ENCODE measurements at regions not wholly inside any gene's neighbourhood (a gene's known extent, or its start where the extent isn't known, plus 50 kb on each side); places are given as distances from the start of the nearest gene placed in this dataset.

DNA sequence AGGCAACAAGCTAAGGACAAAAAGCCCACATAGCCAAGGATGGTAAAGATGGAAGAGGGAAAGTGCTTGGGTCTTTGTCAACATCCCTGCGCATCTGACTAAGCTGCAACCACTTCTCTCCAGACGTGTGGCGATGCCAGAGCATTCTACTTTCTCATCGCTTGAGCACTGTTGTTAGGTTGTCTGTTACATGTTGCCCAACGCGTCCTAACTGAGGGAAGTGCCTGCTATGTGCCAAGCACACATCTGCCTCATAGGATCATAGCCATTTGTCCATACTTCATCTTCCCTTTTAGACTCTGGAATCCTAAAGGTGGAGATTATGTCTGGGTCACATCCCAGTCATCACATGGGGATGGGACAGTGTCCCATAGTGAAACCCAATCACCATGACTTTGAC, 464.9 kb downstream of the MATN1 start:
- DNase-seq (ENCODE audit: low read depth in 1 of 2, low spot score in 1 of 2), result no peak
- in situ Hi-C loops (cut with HindIII; ENCODE audit: low pct_unique_long_range_greater_than_20kb, low sequenced_read_pairs), result no loop called here
- TF ChIP-seq JUND (IDR thresholded peaks at IDR 0.05; ENCODE audit: low read depth), result no peak

DNA sequence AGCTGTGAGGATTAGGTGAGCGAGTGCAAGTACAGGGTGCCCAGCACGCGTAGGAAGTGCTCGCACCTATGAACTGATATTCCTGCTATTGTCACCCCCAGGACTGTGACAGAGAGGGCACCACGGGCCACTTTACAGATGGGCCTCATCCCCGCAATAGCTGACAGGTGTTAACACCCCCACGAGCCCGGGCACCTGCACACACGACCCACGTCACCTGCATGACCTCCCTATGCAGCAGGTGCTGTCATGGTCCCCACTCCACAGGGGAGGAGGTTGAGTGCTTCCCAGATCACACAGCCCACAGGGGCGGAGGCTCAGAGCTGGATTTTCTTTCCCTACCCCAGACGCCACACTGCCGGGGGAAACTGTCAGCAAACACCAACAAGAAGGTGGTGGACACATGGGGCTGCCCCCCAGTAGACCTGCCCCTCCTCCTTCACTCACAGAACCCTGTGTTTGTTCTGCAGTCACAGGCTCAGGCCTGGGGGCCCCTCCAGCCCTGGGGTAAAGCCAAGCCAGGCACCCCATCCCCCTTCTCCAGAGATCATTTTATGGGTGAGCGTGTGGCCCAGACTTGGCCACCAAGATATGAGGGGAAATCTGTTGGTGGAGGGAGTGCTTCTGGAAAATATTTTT, 465.5 kb downstream of the MATN1 start:
- no peak for TF ChIP-seq JUND (IDR thresholded peaks at IDR 0.05; ENCODE audit: low read depth)
- DNase-seq (ENCODE audit: low read depth in 1 of 2, low spot score in 1 of 2), result no peak
- in situ Hi-C loops (cut with HindIII; ENCODE audit: low pct_unique_long_range_greater_than_20kb, low sequenced_read_pairs), result no loop called here

DNA sequence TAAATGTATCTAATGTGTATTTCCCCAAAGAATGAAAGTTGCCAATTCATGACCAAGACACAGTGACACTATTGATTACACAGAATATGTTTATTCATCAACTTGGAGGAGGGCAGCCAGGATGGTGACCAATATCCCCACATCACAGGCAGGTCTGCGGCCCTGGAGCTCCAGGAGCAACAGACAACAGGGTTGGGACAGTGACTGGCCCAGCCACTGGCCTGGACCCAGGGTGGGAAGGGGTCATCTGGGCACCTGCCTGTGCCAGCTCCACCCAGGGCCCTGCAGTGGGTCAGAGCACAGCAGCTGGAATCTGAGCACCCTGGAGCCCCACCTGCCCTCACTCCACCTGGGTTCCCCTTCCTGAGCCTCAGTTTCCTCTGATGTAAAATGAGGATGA, 466.1 kb downstream of the MATN1 start:
- TF ChIP-seq JUND (IDR thresholded peaks at IDR 0.05; ENCODE audit: low read depth), result no peak
- no peak for DNase-seq (ENCODE audit: low read depth in 1 of 2, low spot score in 1 of 2)
- in situ Hi-C loops (cut with HindIII; ENCODE audit: low pct_unique_long_range_greater_than_20kb, low sequenced_read_pairs), result no loop called here

DNA sequence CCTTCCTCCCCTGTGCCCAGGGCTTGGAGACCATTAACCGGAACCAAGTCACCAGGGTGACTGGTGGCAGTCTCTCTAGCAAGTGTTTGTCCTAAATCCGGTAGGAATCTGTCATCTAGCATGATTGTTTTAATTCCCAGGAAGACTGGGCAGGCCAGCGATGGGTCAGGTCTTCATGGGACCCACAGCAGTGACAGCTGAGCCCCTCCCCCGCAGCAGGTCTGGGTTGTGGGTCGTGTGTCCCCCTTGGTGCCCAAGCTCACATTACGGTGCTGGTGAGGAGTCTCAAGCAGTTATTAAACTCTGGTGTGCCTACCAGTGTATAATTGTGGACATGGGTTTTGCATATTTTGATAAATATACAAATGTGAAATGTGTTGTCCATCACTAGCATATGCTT, 466.5 kb downstream of the MATN1 start:
- in situ Hi-C loops (cut with HindIII; ENCODE audit: low pct_unique_long_range_greater_than_20kb, low sequenced_read_pairs), result no loop called here
- no peak for DNase-seq (ENCODE audit: low read depth in 1 of 2, low spot score in 1 of 2)
- no peak for TF ChIP-seq JUND (IDR thresholded peaks at IDR 0.05; ENCODE audit: low read depth)

DNA sequence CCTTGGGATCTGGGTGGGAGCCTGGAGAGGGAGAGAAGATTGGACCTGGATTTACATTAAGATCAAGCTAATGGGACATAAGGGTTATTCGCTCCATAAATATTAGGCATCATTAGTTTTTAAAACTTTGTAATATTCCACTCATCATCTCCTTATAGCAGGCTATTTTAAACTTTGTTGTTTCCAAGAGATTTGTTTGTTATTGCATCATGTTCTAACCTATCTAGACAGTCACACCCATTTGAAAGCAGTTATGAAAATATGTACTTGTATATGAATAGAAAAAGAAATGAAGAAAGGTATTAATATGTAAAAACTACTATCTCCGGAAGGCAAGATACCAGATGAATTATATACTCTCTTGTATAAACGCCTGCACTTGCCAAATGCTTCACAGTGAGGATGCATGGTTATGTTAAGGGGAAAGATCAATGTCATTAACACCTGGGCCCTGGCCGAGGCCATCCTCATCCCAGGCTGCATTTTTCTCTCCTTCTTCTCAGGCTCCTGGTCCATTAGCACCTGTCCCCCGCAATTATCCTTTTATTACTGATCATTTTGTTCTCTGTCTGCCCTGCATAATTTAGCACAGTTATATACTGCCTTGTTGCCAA, 468.2 kb downstream of the MATN1 start:
- in situ Hi-C loops (cut with HindIII; ENCODE audit: low pct_unique_long_range_greater_than_20kb, low sequenced_read_pairs), result no loop called here
- no peak for TF ChIP-seq JUND (IDR thresholded peaks at IDR 0.05; ENCODE audit: low read depth)
- DNase-seq (ENCODE audit: low read depth in 1 of 2, low spot score in 1 of 2), result no peak

DNA sequence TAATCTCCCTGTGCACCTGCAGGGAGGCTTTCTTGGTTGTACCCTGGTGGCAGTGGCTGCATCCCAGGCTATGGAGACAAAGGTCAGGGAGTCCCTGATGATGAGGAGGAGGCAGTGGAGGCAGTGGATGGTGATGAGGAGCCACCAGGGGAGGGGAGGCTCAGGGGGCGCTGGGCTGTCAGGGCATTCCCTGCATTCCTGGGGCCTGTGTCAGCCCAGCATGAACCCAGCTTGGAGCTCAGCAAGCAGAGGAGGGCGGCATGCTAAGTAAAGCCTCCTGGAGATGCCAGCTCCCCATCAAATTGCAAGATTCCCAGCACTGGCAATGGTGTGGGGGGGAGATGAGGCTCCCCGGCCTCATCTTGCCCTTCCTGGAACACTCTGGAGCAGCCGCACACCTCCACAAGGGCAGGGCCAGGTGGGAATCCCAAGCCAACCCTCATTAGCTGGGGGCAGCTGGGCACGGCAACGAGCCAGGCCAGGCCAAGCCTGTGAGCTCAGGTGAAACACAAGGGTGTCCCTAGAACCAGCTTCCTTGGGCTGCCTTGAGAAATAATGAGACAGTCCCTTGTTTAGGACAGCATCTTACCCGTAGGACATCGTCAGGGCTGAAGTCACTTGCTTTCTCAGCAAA, 469.5 kb downstream of the MATN1 start:
- no peak for DNase-seq (ENCODE audit: low read depth in 1 of 2, low spot score in 1 of 2)
- no peak for TF ChIP-seq JUND (IDR thresholded peaks at IDR 0.05; ENCODE audit: low read depth)
- in situ Hi-C loops (cut with HindIII; ENCODE audit: low pct_unique_long_range_greater_than_20kb, low sequenced_read_pairs), result no loop called here

DNA sequence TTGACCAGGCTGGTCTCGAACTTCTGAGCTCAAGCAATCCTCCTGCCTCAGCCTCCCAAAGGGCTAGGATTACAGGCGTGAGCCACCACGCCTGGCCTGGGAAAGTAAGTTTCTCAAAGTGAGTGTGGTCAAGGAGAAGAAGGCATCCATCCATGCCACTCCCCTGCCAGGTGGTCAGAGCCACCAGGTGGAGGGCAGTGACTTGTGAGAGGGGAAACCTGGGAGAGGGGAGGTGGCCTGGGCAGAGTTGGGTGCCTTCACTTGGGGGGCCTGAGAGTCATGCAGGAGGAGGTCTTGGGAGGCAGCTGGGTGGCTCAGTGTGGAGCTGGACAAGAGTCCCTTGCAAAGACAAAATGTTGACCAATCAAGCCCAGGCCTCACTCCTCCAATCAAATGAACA, 470.0 kb downstream of the MATN1 start:
- DNase-seq (ENCODE audit: low read depth in 1 of 2, low spot score in 1 of 2), result no peak
- in situ Hi-C loops (cut with HindIII; ENCODE audit: low pct_unique_long_range_greater_than_20kb, low sequenced_read_pairs), result no loop called here
- no peak for TF ChIP-seq JUND (IDR thresholded peaks at IDR 0.05; ENCODE audit: low read depth)

DNA sequence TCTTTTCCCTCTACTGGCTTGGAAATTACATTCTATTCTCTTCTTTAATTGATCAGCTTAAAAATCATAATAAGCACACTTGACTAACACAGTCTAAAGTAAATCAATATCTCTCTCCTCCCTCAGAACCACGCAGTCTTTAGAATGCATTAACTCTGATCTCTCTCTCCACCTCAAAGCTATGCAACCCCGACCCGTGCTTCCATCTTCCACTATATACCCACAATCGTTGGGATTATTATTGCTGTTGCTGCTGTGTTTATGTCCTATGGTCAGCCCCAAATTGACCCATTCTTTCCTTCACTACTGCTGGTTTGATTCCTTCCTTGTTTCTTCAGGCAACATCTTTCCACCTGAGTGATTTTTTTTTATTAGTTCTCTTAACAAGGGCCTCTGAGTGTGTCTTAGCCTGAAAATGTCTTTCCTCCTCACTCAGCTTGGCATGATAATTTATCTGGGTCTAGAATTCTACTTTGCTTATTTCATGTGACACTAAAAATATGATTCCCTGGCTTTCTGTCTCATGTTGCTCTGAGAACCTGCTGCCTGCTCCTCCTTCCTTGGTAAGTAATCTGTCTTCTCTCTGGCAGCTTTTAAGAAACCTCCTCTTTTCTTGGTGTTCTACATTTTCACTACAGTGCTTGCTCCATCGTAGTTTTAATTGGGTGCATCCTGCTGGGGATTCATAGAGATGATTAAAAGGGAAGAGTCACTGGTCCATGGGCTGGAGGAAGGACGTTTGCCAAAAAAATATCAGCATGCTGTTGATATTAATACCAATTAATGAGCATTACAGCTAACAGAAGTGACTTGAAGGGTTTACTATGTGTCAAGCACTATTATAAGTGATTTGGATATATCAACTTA, 472.2 kb downstream of the MATN1 start:
- TF ChIP-seq JUND (IDR thresholded peaks at IDR 0.05; ENCODE audit: low read depth), result no peak
- no peak for DNase-seq (ENCODE audit: low read depth in 1 of 2, low spot score in 1 of 2)
- in situ Hi-C loops (cut with HindIII; ENCODE audit: low pct_unique_long_range_greater_than_20kb, low sequenced_read_pairs), result no loop called here

DNA sequence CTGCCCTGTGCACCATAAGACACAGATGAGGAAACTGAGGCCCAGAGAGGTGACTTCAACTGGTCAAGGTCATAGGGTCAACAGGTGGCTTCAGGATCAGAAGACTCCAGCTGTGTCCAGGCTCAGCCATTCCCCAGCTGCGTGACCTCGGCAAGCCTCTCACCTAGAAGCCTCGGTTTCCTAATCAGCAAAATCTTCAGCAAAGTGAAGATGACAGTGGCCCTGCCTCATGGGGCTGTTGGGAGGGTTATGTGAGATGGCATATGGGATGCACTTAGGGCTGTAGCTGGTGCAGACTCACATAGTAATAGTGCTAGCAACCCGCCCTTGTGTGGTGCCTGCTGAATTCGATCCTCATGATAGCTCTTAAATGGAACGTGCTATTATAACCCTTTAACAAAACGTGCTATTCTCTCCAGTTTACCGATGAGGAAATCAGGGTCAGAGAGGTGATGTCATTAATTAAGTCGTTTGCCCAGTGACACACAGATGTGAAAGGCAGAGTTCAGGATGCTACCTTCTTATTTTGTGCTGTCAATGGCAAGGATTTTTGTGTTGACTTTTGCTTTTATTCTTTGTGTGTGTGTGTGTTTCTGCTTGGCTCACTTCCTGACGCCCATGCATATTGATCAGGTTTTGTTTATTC, 472.9 kb downstream of the MATN1 start:
- DNase-seq (ENCODE audit: low read depth in 1 of 2, low spot score in 1 of 2), result no peak
- in situ Hi-C loops (cut with HindIII; ENCODE audit: low pct_unique_long_range_greater_than_20kb, low sequenced_read_pairs), result no loop called here
- no peak for TF ChIP-seq JUND (IDR thresholded peaks at IDR 0.05; ENCODE audit: low read depth)

DNA sequence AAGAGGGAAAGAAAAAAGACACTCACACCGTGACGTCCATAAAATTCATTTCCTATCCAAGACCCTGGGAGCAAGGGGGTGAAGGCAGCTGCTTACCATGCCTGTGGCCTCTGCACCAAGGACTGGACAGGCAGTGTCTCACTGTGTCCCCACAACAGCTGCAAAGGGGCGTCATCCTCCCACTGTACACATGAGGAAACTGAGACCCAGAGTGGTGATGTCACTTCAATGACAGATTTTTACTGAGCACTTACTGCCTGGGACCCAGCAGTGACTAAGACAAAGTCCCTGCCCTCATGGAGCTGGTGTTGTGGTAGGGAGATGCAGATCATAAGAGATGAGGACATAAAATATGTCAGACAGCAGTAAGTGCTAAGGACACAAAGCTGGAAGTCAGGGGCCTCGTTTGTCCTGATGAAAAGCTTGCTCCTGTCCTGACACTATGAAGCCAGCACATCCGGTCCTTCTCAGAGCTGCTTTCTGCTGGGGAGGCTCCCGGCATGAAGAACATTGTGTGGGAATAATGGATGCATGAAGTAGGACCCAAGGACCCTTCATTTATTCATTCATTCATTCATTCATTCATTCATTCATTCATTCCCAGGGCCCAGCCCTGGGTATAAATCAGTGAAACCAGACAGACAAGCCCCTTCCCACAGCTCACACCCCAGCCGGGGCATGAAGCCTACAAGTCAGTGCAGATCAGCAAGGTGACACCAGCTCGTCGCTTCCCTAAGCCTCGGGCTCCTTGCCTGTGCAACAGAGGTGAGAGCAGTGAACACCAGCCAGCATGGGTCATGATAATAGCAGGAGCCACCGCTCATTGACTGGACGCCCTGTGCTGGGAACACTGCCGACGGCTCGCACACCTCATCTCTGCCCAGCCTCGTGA, 473.7 kb downstream of the MATN1 start:
- TF ChIP-seq JUND (IDR thresholded peaks at IDR 0.05; ENCODE audit: low read depth), result no peak
- no peak for DNase-seq (ENCODE audit: low read depth in 1 of 2, low spot score in 1 of 2)
- in situ Hi-C loops (cut with HindIII; ENCODE audit: low pct_unique_long_range_greater_than_20kb, low sequenced_read_pairs), result no loop called here

DNA sequence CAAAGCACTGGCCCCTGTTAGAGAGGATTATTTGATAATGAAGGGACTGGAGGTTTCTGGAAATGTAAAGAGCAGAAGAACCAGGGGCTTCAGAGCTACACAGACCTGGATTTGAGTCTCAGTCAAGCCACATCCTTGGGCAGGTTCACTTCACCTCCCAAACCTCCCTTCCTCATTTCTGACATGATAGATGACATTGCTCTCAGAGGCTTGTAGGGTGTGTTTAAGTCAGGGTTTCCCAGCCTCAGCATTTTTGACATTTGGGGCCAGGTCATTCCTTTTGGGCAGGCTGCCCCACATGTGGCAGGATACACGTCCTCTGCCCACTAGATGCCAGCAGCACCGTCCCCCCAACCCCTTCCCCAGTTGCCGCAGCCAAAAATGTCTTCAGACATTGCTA, 474.6 kb downstream of the MATN1 start:
- in situ Hi-C loops (cut with HindIII; ENCODE audit: low pct_unique_long_range_greater_than_20kb, low sequenced_read_pairs), result no loop called here
- TF ChIP-seq JUND (IDR thresholded peaks at IDR 0.05; ENCODE audit: low read depth), result no peak
- no peak for DNase-seq (ENCODE audit: low read depth in 1 of 2, low spot score in 1 of 2)

Data from T47D (cell line).